GM18951 (cell line): ENCODE measurements at regions not wholly inside any gene's neighbourhood (a gene's known extent, or its start where the extent isn't known, plus 50 kb on each side); places are given as distances from the start of the nearest gene placed in this dataset.

ENCODE experiments used
- POLR2A ChIP-seq: IDR thresholded peaks from 4 replicates; pipeline ENCODE4 v1.6.1; 2011; ENCODE audit warnings: mild to moderate bottlenecking; ENCODE audit not compliant: insufficient read length, insufficient read depth; ENCODE audit errors: extremely low read depth
- in situ Hi-C: fragments of 300-500 bp; cut with MboI; formaldehyde crosslinking; loops from one replicate; pipeline ENCODE4 v1.12.0; 2022; ENCODE audit warnings: low sequenced_read_pairs, mixed read lengths, inconsistent platforms; ENCODE audit not compliant: unreplicated experiment

GRCh38 chr6:111950661-111951496 lies 77.6 kb upstream of the FYN start:
- in situ Hi-C loops: no loop called here
- TF ChIP-seq POLR2A: no peak

DNA sequence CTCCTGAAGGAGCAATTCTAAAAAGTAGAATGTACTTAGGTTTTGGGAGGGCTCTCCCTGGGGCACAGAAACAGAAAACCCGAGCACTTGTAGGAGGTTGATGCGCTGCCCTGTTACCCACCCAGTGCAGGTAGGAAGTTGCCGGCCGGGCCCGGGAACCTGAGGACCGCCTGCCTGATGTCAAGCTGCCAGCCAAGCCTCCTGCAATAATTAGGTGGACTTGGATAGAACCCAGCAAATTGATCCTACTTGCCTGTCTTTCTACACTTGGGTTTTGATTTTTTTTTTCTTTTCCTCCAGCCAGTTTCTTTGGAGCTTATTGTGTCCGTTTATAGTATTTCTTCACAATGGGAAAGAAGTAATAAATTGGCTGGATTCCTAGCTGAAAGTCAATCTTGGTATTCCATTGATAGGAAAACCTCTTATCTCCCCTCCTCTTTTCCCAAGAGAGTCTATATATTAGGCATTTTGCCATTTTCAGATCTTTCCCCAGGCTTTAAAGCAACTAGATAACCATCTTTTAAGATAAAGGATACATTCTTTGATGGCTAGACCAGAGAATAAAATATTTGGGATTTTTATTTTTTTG lies 78.3 kb upstream of the FYN start:
- in situ Hi-C loops: no loop called here
- TF ChIP-seq POLR2A: no peak

DNA sequence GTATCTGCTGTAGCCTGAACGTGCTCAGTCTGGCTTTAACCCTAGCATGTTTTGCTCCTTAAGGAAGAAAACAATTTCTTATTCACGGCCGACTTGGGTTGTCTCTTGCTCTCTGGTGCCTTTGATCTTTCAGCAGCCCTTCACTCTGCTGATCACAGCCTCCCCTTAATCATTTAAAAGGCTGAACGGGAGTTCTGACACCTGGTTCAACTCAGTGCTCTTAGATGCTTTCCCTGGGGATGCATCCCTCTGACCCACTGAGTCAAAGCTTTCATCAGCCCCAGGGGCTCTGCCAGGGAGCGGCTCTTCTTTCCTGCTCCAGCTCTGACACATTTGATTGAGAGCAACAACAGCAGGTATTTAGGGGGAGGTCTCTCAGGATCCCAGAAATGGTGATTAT lies 79.0 kb upstream of the FYN start:
- TF ChIP-seq POLR2A: no peak
- in situ Hi-C loops: no loop called here

DNA sequence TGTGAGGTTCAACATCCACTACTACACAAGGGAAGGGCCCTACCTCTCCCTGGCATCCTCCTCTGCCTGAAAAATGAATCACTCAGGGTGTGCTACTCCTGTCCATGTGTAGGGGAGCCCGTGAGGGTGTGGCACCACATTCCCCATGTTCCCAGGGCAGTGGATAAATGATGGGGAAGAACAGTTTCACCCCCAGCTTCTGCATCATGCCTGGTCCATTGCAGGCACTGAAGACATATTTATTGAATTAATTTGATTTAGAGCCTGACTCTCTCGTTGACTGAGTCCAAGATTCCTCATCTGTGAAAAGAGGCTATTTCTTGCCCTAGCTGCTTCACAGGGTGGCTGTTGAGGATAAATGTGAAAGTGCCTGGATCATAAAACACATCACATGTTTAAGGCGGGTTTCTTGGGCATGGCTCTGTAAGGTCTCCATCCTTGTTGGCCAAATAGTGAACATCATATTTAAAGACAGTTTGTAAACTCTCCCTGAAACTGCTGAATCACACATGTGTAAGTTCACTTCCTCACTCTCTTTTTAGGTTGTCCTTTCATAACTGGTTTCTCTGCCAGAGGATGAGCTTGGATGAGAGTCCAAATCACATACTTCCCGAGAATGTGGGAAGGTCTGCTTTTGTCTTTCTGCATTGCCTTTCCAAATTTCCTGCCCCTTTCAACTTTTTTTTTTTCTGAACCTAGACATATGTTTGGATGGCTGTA lies 79.7 kb upstream of the FYN start:
- in situ Hi-C loops: no loop called here

GRCh38 chr6:111956098-111956497 lies 82.8 kb upstream of the FYN start:
- in situ Hi-C loops: no loop called here
- TF ChIP-seq POLR2A: no peak

More for the DNA sequence above, 79.7 kb upstream of the FYN start:
- no peak for TF ChIP-seq POLR2A

GRCh38 chr6:111957623-111958315 lies 84.5 kb upstream of the FYN start:
- no peak for TF ChIP-seq POLR2A
- in situ Hi-C loops: no loop called here

- in situ Hi-C loops: no loop called here
Observed at GRCh38 chr6:111958534-111958933, 85.3 kb upstream of the FYN start.

DNA sequence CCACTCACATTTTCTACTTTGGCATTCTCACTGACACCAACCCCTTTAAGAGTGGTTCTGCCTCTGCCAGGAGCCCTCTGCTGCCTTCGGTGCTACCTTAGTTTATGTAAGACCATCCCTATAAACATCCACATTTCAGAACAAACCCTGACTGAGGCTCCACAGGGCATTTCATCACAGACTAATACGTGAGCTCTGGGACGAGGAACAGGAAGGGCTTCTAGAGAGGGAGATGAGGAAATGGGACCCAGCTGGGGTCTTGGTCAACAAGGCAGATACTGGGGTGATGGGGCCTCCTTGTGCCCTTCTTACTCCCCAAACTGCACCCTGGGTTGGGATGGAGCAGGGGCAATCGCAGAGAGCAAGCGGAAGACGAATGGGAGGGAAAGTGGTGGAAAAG lies 86.5 kb upstream of the FYN start:
- no peak for TF ChIP-seq POLR2A
- in situ Hi-C loops: no loop called here

More at GRCh38 chr6:111958534-111958933, 85.3 kb upstream of the FYN start:
- TF ChIP-seq POLR2A: no peak

GRCh38 chr6:111967131-111967530 lies 86.8 kb upstream of the CCN6 start:
- no peak for TF ChIP-seq POLR2A
- in situ Hi-C loops: no loop called here

- TF ChIP-seq POLR2A: no peak
- in situ Hi-C loops: no loop called here
Observed at GRCh38 chr6:111970426-111970825, 83.5 kb upstream of the CCN6 start.

DNA sequence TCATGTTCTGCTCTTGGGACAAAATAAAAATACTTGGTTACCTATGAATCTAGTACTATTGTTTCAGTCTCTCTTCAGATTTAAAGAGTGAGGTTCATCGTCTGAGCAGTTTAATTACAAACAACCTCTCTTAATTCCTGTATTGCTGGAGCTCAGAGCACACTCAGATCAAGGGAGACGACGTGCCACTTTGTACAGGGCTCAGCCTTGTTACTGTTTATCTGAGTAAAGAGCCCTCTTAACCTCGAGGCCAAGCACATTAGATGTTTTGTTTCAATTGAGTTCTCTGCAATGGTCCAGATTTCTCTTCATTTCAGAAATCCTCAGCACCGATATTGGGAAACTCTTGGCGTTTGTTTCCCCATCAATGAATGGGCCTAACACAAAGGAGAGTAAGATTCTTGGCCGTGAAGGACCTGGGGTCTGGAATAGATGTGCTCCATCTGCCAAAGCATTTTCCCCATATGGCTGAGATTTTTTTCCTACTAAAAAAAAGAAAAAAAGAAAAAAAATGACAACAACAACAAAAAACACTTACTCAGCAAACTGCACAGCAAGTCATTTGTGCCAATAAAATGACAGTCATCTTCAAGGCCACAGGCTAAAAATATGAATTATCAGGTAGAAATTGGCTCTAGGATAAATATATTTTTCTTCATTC lies 82.6 kb upstream of the CCN6 start:
- in situ Hi-C loops: no loop called here
- no peak for TF ChIP-seq POLR2A

GRCh38 chr6:111971866-111972532 lies 81.9 kb upstream of the CCN6 start:
- in situ Hi-C loops: no loop called here
- TF ChIP-seq POLR2A: no peak
